ENCODE measurements at regions not wholly inside any gene's neighbourhood (a gene's known extent, or its start where the extent isn't known, plus 50 kb on each side); places are given as distances from the start of the nearest gene placed in this dataset.
"Not testable (repeated sequence)": the region's sequence is repeated elsewhere in the genome, so short reads cannot be mapped to it uniquely, and the experiment has no call there.

- TF ChIP-seq CTCF (IDR thresholded peaks at IDR 0.05): no peak
- H3K4me3 ChIP-seq: no peak overlapping the region
- H3K36me3 ChIP-seq (ENCODE audit: low read depth): no peaks in the 10 kb centered on the region
- ATAC-seq (no peak), DNase-seq (no peak)
- no peaks in the 10 kb centered on the region for H3K4me1 ChIP-seq (ENCODE audit: low read depth)
- intact Hi-C loops (cut with DNase I, micrococcal nuclease): no loop called here
- no peaks in the 10 kb centered on the region for H3K9me3 ChIP-seq
Measured at GRCh38 chr9:19630760-19631159, 158.1 kb downstream of the SLC24A2 start.

- ATAC-seq: no peak
- DNase-seq: no peak
- TF ChIP-seq CTCF (IDR thresholded peaks at IDR 0.05): no peak
- intact Hi-C loops (cut with DNase I, micrococcal nuclease): no loop called here
- H3K9me3 ChIP-seq: no peaks in the 10 kb centered on the region
- H3K4me1 ChIP-seq (ENCODE audit: low read depth): no peaks in the 10 kb centered on the region
- no peak overlapping the region for H3K4me3 ChIP-seq
- H3K36me3 ChIP-seq (ENCODE audit: low read depth): no peaks in the 10 kb centered on the region
Measured at GRCh38 chr9:19629488-19629887, 159.3 kb downstream of the SLC24A2 start.

- DNase-seq; intact Hi-C loops (cut with DNase I, micrococcal nuclease); H3K4me3 ChIP-seq; H3K9me3 ChIP-seq; ATAC-seq; H3K4me1 ChIP-seq (ENCODE audit: low read depth); H3K36me3 ChIP-seq (ENCODE audit: low read depth): not testable (repeated sequence)
Measured at GRCh38 chr9:19625426-19625825, 163.4 kb downstream of the SLC24A2 start.

- TF ChIP-seq CTCF (IDR thresholded peaks at IDR 0.05): no peak
- ATAC-seq (no peak), DNase-seq (no peak)
- Histone ChIP-seq H3K9me3 (no peaks in the 10 kb centered on the region), H3K36me3 (ENCODE audit: low read depth) (no peaks in the 10 kb centered on the region), H3K4me3 (no peak overlapping the region), H3K4me1 (ENCODE audit: low read depth) (no peaks in the 10 kb centered on the region)
- intact Hi-C loops (cut with DNase I, micrococcal nuclease): no loop called here
Measured at GRCh38 chr9:19624519-19624918, 164.3 kb downstream of the SLC24A2 start.

- no peak for TF ChIP-seq CTCF (IDR thresholded peaks at IDR 0.05)
- ATAC-seq (no peak), DNase-seq (no peak)
- H3K4me1 ChIP-seq (ENCODE audit: low read depth): no peaks in the 10 kb centered on the region
- H3K9me3 ChIP-seq: no peaks in the 10 kb centered on the region
- H3K4me3 ChIP-seq: no peak overlapping the region
- intact Hi-C loops (cut with DNase I, micrococcal nuclease): no loop called here
- no peaks in the 10 kb centered on the region for H3K36me3 ChIP-seq (ENCODE audit: low read depth)
Measured at GRCh38 chr9:19623941-19624340, 164.9 kb downstream of the SLC24A2 start.

- Histone ChIP-seq H3K4me1 (ENCODE audit: low read depth) (no peaks in the 10 kb centered on the region), H3K4me3 (no peak overlapping the region), H3K9me3 (no peaks in the 10 kb centered on the region), H3K36me3 (ENCODE audit: low read depth) (no peaks in the 10 kb centered on the region)
- TF ChIP-seq CTCF (IDR thresholded peaks at IDR 0.05): no peak
- intact Hi-C loops (cut with DNase I, micrococcal nuclease): no loop called here
- ATAC-seq (no peak), DNase-seq (no peak)
Measured at GRCh38 chr9:19620326-19620725, 168.5 kb downstream of the SLC24A2 start.

Measured in mucosa of descending colon (tissue), 3 donors.